ENCODE measurements at regions not wholly inside any gene's neighbourhood (a gene's known extent, or its start where the extent isn't known, plus 50 kb on each side); places are given as distances from the start of the nearest gene placed in this dataset.

GRCh38 chr10:78121801-78122200 is 88.1 kb downstream of the RPS24 start:
- no peak for DNase-seq (ENCODE audit: extremely low spot score, unreplicated experiment)
- TF ChIP-seq, protein P1, sequence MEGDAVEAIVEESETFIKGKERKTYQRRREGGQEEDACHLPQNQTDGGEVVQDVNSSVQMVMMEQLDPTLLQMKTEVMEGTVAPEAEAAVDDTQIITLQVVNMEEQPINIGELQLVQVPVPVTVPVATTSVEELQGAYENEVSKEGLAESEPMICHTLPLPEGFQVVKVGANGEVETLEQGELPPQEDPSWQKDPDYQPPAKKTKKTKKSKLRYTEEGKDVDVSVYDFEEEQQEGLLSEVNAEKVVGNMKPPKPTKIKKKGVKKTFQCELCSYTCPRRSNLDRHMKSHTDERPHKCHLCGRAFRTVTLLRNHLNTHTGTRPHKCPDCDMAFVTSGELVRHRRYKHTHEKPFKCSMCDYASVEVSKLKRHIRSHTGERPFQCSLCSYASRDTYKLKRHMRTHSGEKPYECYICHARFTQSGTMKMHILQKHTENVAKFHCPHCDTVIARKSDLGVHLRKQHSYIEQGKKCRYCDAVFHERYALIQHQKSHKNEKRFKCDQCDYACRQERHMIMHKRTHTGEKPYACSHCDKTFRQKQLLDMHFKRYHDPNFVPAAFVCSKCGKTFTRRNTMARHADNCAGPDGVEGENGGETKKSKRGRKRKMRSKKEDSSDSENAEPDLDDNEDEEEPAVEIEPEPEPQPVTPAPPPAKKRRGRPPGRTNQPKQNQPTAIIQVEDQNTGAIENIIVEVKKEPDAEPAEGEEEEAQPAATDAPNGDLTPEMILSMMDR (IDR thresholded peaks at IDR 0.05), result no peak
- Mint-ChIP-seq H3K27ac (ENCODE audit: unreplicated experiment) (no peak overlapping the region), H3K9me3 (ENCODE audit: unreplicated experiment) (peaks cover 20% of the 10 kb centered on the region), H3K4me3 (ENCODE audit: unreplicated experiment) (no peak overlapping the region), H3K4me1 (ENCODE audit: unreplicated experiment) (no peaks in the 10 kb centered on the region), H3K36me3 (ENCODE audit: unreplicated experiment) (no peaks in the 10 kb centered on the region), H3K27me3 (ENCODE audit: unreplicated experiment) (peaks cover 57% of the 10 kb centered on the region)

GRCh38 chr10:78124167-78124566 is 90.5 kb downstream of the RPS24 start:
- Mint-ChIP-seq H3K4me3 (ENCODE audit: unreplicated experiment) (no peak overlapping the region), H3K27ac (ENCODE audit: unreplicated experiment) (no peak overlapping the region), H3K4me1 (ENCODE audit: unreplicated experiment) (no peaks in the 10 kb centered on the region), H3K27me3 (ENCODE audit: unreplicated experiment) (peaks cover 53% of the 10 kb centered on the region), H3K9me3 (ENCODE audit: unreplicated experiment) (peaks cover 20% of the 10 kb centered on the region), H3K36me3 (ENCODE audit: unreplicated experiment) (no peaks in the 10 kb centered on the region)
- TF ChIP-seq, protein P1 (IDR thresholded peaks at IDR 0.05), result no peak
- no peak for DNase-seq (ENCODE audit: extremely low spot score, unreplicated experiment)

GRCh38 chr10:78129211-78129610 is 95.5 kb downstream of the RPS24 start:
- DNase-seq (ENCODE audit: extremely low spot score, unreplicated experiment), result no peak
- H3K36me3 Mint-ChIP-seq (ENCODE audit: unreplicated experiment), result no peaks in the 10 kb centered on the region
- H3K27me3 Mint-ChIP-seq (ENCODE audit: unreplicated experiment), result peaks cover 43% of the 10 kb centered on the region
- TF ChIP-seq, protein P1 (IDR thresholded peaks at IDR 0.05), result no peak
- no peaks in the 10 kb centered on the region for H3K9me3 Mint-ChIP-seq (ENCODE audit: unreplicated experiment)
- no peak overlapping the region for H3K27ac Mint-ChIP-seq (ENCODE audit: unreplicated experiment)
- no peak overlapping the region for H3K4me3 Mint-ChIP-seq (ENCODE audit: unreplicated experiment)
- H3K4me1 Mint-ChIP-seq (ENCODE audit: unreplicated experiment), result no peaks in the 10 kb centered on the region

GRCh38 chr10:78130966-78131710 is 97.5 kb downstream of the RPS24 start:
- DNase-seq (ENCODE audit: extremely low spot score, unreplicated experiment), result no peak
- no peak overlapping the region for H3K27ac Mint-ChIP-seq (ENCODE audit: unreplicated experiment)
- TF ChIP-seq, protein P1 (IDR thresholded peaks at IDR 0.05), result no peak
- no peaks in the 10 kb centered on the region for H3K36me3 Mint-ChIP-seq (ENCODE audit: unreplicated experiment)
- no peaks in the 10 kb centered on the region for H3K9me3 Mint-ChIP-seq (ENCODE audit: unreplicated experiment)
- H3K4me3 Mint-ChIP-seq (ENCODE audit: unreplicated experiment), result no peak overlapping the region
- no peaks in the 10 kb centered on the region for H3K4me1 Mint-ChIP-seq (ENCODE audit: unreplicated experiment)
- peaks cover 49% of the 10 kb centered on the region for H3K27me3 Mint-ChIP-seq (ENCODE audit: unreplicated experiment)

DNA sequence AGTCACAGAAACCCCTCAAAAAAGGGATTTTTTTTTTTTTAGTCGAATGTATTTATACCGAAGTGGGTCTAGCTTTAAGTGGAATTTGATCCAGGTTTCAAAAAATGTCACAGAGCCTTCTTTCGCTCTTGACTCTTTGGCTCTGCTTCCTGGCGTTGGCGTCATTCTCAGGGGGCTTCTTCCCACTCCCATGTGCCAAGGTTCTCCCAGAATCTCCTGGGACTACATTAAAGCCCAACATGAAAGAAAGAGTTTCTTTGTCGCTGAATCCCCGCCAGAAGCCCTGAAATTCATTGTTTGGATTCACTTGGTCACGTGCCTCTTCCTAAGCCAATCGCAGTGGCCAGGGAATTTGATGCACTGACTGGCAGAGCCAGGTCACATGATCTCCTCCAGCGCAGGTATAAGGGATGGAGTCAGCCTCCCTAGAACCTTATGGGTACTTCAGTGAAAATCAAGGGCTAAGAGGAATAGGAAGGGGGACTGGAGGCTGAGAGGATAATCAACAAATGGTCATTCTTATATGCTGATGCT is 101.2 kb downstream of the RPS24 start:
- H3K36me3 Mint-ChIP-seq (ENCODE audit: unreplicated experiment), result no peaks in the 10 kb centered on the region
- no peak overlapping the region for H3K27ac Mint-ChIP-seq (ENCODE audit: unreplicated experiment)
- no peaks in the 10 kb centered on the region for H3K9me3 Mint-ChIP-seq (ENCODE audit: unreplicated experiment)
- no peak for DNase-seq (ENCODE audit: extremely low spot score, unreplicated experiment)
- TF ChIP-seq, protein P1 (IDR thresholded peaks at IDR 0.05), result no peak
- peaks cover 69% of the 10 kb centered on the region for H3K27me3 Mint-ChIP-seq (ENCODE audit: unreplicated experiment)
- no peak overlapping the region for H3K4me3 Mint-ChIP-seq (ENCODE audit: unreplicated experiment)
- H3K4me1 Mint-ChIP-seq (ENCODE audit: unreplicated experiment), result no peaks in the 10 kb centered on the region
